ENCODE measurements at regions not wholly inside any gene's neighbourhood (a gene's known extent, or its start where the extent isn't known, plus 50 kb on each side); places are given as distances from the start of the nearest gene placed in this dataset.
A peak's percentile ranks its signal among the peaks of the same experiment; 100 is the strongest.

DNA sequence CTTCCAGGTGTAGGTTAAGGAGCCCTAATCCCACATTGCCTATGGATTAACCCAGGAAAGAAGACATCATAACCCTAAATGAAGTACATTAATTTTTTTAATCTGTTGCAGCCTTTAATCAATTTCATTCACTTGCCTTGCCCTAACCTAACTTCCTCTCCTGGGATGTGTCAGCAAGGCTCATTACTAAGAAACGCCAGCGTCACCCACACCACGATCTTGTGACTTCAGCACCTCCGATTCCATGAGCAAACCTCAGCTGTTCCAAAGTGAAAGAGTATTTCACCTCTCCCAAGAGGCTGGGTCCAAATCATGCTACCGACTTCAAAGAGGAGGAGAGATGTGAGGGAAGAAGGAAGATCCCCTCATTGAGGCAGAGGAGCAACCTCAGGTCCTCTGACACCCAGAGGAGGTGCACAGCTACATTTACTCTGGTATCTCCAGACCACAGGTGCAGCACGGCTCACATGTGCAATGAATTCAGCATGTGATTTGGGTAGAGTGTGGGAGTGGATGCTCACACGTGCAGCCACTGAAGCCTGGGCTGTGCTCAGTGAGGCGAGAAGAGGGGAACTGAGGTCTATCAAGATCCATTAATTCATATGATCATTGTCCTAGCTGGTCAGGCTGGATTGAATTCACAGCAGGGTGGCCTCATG, 134.1 kb downstream of the SLC30A10 start:
- no peaks in the 10 kb centered on the region for H3K36me3 Mint-ChIP-seq
- peaks cover 0 to 5% (median 0%) of the 10 kb centered on the region in 7 donors for H3K9me3 Mint-ChIP-seq
- no peak overlapping the region for H2AFZ ChIP-seq (ENCODE audit: insufficient read depth, low read depth, low read length, poor library complexity, severe bottlenecking)
- H3K4me2 ChIP-seq (replicated peaks; ENCODE audit: extremely low read depth, low read length, poor library complexity, severe bottlenecking) = no peak overlapping the region
- no peaks in the 10 kb centered on the region for H3K4me1 Mint-ChIP-seq
- H4K20me1 ChIP-seq (ENCODE audit: insufficient read depth, low read length) = no peaks in the 10 kb centered on the region
- H3K27ac ChIP-seq (ENCODE audit: low read depth in 1 of 2, low read length in 2 of 2) = no peak overlapping the region
- H3K27me3 ChIP-seq (ENCODE audit: control insufficient read depth in 2 of 2, insufficient read depth in 2 of 2, low read length in 2 of 2) = no peaks in the 10 kb centered on the region
- no peaks in the 10 kb centered on the region for H3K36me3 ChIP-seq (replicated peaks in 1 of 2; ENCODE audit: control insufficient read depth in 1 of 2, insufficient read depth in 2 of 2, low read length in 2 of 2)
- peaks cover 0 to 9% (median 2%) of the 10 kb centered on the region in 3 donors for H3K27me3 Mint-ChIP-seq (ENCODE audit: low read depth in 3 of 3)
- TF ChIP-seq, protein P1, sequence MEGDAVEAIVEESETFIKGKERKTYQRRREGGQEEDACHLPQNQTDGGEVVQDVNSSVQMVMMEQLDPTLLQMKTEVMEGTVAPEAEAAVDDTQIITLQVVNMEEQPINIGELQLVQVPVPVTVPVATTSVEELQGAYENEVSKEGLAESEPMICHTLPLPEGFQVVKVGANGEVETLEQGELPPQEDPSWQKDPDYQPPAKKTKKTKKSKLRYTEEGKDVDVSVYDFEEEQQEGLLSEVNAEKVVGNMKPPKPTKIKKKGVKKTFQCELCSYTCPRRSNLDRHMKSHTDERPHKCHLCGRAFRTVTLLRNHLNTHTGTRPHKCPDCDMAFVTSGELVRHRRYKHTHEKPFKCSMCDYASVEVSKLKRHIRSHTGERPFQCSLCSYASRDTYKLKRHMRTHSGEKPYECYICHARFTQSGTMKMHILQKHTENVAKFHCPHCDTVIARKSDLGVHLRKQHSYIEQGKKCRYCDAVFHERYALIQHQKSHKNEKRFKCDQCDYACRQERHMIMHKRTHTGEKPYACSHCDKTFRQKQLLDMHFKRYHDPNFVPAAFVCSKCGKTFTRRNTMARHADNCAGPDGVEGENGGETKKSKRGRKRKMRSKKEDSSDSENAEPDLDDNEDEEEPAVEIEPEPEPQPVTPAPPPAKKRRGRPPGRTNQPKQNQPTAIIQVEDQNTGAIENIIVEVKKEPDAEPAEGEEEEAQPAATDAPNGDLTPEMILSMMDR (IDR thresholded peaks at IDR 0.05) = no peak
- H3K27ac Mint-ChIP-seq = no peak overlapping the region
- WGBS (ENCODE audit: insufficient coverage) = 96% methylated on average over 3 of the region's 8 CpGs
- no peaks in the 10 kb centered on the region for H3K79me2 ChIP-seq (ENCODE audit: insufficient read depth, low read length)
- no peaks in the 10 kb centered on the region for H3K9me3 ChIP-seq (replicated peaks in 1 of 2; ENCODE audit: control insufficient read depth in 1 of 2, insufficient read depth in 1 of 2, low read length in 2 of 2)
- DNase-seq = peak in 1 of 3 donors; percentile 13
- no peaks in the 10 kb centered on the region for H3K4me1 ChIP-seq (ENCODE audit: control insufficient read depth in 1 of 2, insufficient read depth in 2 of 2, low read length in 2 of 2)
- intact Hi-C loops (cut with micrococcal nuclease) = no loop called here
- H3K9ac ChIP-seq (ENCODE audit: insufficient read depth, low read length, poor library complexity, severe bottlenecking) = no peak overlapping the region
- H3K4me3 Mint-ChIP-seq = no peak overlapping the region
- no peak overlapping the region for H3K4me3 ChIP-seq (replicated peaks in 1 of 3; ENCODE audit: low read depth in 2 of 3, low read length in 3 of 3)

DNA sequence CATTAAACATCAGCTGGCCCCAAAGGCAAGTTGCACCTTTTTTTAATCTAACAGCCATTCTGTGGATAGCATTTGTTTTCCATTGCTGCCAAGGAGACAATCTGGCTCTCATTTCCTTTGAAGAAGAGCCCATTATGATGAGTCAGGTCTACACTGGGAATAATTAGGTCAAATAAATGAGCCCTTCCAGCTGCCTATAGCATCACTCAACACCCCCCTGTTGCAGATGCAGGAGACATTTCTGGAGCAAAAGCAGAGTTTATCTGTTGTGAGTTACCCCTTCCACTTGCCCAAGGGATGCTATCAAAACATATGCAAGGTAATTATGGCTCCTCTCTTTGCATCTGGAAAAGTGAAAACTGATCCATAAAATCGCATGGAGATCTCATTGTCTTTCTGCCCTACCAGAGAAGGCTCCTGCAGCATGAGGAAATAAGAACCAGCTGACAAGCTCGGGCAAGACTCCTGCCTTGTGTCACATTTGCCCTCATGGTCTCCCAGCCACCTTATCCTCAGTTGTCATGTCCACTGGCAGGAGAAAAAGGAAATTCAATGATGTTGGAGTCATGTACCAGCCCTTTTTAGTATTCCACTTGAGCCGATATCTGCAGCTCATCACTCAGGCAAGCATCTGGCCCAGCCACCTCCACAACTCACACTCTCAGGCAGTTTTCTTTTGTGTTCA, 135.9 kb downstream of the SLC30A10 start:
- Mint-ChIP-seq H3K27me3 (ENCODE audit: low read depth in 3 of 3) (peaks cover 0 to 9% (median 2%) of the 10 kb centered on the region in 3 donors), H3K36me3 (no peaks in the 10 kb centered on the region), H3K4me3 (no peak overlapping the region), H3K4me1 (no peaks in the 10 kb centered on the region), H3K27ac (no peak overlapping the region), H3K9me3 (peaks cover 0 to 5% (median 0%) of the 10 kb centered on the region in 7 donors)
- H3K4me1 ChIP-seq (ENCODE audit: control insufficient read depth in 1 of 2, insufficient read depth in 2 of 2, low read length in 2 of 2) = no peaks in the 10 kb centered on the region
- intact Hi-C loops (cut with micrococcal nuclease) = no loop called here
- H3K4me2 ChIP-seq (replicated peaks; ENCODE audit: extremely low read depth, low read length, poor library complexity, severe bottlenecking) = no peak overlapping the region
- no peak overlapping the region for H3K4me3 ChIP-seq (replicated peaks in 1 of 3; ENCODE audit: low read depth in 2 of 3, low read length in 3 of 3)
- no peak overlapping the region for H3K27ac ChIP-seq (ENCODE audit: low read depth in 1 of 2, low read length in 2 of 2)
- WGBS (ENCODE audit: insufficient coverage) = 100% methylated on average over 1 of the region's 3 CpGs
- no peak overlapping the region for H3K9ac ChIP-seq (ENCODE audit: insufficient read depth, low read length, poor library complexity, severe bottlenecking)
- TF ChIP-seq, protein P1 (IDR thresholded peaks at IDR 0.05) = no peak
- H2AFZ ChIP-seq (ENCODE audit: insufficient read depth, low read depth, low read length, poor library complexity, severe bottlenecking) = no peak overlapping the region
- no peaks in the 10 kb centered on the region for H3K9me3 ChIP-seq (replicated peaks in 1 of 2; ENCODE audit: control insufficient read depth in 1 of 2, insufficient read depth in 1 of 2, low read length in 2 of 2)
- no peaks in the 10 kb centered on the region for H4K20me1 ChIP-seq (ENCODE audit: insufficient read depth, low read length)
- no peaks in the 10 kb centered on the region for H3K27me3 ChIP-seq (ENCODE audit: control insufficient read depth in 2 of 2, insufficient read depth in 2 of 2, low read length in 2 of 2)
- no peaks in the 10 kb centered on the region for H3K36me3 ChIP-seq (replicated peaks in 1 of 2; ENCODE audit: control insufficient read depth in 1 of 2, insufficient read depth in 2 of 2, low read length in 2 of 2)
- no peak for DNase-seq
- no peaks in the 10 kb centered on the region for H3K79me2 ChIP-seq (ENCODE audit: insufficient read depth, low read length)
